Hepatic stellate cell (primary cell): ENCODE measurements at regions not wholly inside any gene's neighbourhood (a gene's known extent, or its start where the extent isn't known, plus 50 kb on each side); places are given as distances from the start of the nearest gene placed in this dataset.
"Not testable (repeated sequence)": the region's sequence is repeated elsewhere in the genome, so short reads cannot be mapped to it uniquely, and the experiment has no call there.

Experiments
- DNase-seq: peaks from one replicate; pipeline ENCODE4 v3.0.0; 2011; ENCODE audit warnings: low spot score

DNA sequence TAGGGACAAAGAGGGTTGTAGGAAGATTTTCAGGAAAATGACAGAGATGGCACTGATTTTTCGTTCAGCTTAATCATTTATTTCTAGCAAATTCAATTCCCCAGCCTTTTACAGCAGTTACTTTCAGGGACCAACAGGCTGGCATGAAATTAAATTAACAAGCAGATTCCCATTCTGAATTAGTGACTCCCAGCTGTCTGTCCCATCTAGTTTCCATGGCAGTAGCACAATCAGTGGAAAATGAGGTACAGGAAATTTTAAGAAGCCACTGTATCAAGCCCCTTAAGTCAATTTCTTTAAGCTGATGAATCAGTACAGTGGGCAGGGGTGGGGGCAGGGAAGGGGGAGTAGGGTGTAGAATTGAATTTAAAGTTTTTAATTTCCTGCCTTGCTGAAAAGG is 121.1 kb upstream of the TEX13C start:
- DNase-seq, result no peak

DNA sequence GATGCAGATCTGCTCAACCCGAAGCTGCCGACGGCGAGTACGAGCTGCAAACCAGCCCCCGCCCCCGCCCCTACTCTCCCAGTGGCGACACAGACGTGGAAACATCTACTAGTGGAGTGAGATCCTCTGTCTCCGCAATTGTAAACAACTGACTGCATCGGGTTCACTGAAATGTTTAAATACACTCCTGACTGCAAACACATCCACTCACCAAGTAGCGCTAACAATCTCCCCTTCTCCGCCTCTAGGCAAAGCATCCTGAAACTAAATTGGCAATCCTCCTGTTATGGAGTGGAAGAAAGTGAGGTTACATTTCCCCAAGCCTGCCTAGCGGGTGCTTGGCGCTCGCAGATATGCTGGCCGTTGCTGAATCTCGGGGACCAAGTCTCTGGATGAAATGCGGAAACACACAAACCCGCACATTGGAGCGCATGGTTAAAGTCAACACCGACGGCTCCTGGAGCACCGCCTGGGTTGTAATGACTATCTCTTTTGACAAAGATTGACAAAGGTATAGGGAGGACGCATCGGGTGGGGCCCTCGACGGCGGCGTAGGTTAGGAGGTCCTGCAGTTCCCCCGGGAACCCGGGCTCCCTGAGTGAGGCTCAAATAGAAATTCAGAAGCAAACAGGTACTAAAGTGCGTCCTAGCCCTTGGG is 117.0 kb upstream of the TEX13C start:
- DNase-seq, result no peak

DNA sequence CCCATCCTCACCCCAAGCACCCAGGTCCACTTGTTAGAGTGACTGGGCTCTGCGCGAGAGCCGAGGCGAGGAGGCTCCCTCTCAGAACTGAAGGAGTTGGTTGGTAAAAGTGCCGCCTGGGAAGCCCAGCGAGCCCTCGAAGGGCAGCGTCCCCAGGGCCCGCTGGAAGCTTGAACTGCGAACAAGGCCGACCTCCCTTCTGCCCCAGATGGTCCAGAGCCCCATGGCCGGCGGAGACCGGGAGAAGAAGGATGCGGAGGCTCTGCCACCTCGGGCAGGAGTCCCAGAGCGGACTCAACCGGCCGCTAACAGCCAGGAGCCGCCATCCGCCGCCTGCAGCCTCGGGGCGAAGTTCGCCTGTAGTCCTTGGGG is 116.3 kb upstream of the TEX13C start:
- DNase-seq, result no peak

DNA sequence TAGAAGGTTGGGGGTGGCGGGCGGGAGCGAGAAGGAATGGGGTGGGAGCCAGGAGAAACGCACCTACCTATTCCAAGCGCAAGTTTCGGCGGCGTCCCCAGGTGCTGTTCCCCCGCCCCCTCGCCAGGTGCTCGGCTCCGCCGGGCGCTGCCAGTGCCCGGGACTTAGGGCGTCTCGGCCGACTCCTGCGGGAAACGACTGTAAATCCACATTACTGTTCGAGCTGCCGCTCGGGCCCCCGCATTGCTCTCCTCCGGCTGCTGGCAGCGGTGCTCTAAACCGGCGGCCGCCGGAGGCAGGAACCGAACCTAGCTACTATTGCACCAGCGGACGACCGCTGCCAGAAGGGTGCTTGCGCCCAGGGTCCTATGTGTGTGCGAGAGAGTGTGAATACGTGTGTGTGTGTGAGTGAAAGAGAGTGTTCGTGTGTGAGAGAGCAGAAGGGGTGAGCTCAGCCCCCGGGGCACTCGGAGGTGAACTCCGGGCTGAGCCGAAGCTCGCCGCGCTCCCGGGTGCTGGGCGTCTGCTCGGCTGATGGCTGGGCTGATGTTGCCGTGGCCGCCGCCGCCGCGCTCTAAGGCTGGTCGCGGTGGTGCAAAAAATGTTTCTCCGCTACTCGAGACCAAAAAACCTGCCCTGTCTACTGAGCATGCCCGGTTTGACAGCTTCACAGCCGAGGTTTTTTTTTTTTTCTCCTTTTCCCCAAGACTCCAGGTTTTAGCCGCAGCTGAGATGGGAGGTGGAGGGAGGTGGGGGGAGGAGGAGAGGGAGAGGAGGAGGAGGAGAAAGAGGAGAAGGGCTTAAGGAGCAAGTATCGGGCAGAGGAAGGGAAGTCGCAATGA is 115.7 kb upstream of the TEX13C start:
- DNase-seq, result no peak

DNA sequence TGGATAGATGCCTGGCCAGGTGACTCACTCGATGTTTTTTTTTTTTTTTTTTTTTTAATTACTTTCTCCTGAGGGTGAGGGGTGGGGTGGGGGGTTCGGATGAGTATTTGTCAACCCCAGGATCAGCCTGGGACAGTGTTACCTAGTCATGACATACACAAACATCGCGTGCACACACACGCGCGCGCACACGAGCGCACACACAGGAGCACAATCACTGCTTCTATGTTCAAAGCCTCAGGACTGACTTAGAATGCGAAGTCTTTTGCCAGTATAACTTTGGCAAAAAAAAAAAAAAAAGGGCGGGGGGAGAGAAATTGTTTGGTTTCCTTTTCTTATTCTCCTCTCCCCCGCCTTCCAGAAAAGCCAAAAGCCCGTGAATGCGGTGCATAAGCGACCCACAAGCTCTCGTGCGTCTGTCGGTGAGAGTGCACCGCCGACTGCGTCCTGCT is 115.0 kb upstream of the TEX13C start:
- DNase-seq, result no peak

DNA sequence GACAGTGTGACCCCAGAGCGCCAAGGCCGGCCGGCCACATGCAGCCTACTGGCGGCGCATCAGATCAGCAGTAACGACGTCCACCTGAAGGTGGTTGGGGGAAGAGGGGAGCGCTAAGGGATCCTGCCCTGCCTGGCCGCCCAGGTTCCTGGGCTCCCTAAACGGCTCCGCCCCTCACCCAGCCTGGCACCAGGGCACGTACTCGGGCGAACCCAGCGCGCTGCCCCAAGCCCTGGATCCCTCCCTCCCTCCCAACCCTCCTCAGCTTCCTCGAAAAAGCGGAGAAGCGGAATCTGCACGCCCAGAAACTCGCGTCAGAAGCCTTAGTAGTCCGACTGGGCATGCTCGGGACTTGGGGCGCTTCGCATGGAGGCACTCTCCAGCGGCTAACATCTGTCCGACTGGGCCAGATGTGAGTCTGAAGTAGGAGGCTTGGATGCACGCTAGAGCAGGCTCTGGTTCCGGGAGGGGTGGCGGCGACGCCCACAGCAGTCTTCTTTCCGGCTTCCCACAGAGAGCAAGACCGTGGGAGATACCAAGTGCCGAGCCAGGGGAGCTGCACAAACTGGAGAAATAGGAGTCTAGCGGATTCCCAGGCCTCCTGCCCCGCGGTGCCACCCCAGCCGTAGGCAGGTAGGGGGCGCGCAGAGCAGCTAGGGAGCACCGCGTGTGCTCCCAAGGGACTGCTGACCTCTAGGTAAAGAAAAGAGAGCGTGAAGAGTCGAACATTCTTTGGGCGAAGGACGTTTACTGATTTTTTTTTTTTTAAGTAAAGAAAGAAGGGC is 114.3 kb upstream of the TEX13C start:
- no peak for DNase-seq

DNA sequence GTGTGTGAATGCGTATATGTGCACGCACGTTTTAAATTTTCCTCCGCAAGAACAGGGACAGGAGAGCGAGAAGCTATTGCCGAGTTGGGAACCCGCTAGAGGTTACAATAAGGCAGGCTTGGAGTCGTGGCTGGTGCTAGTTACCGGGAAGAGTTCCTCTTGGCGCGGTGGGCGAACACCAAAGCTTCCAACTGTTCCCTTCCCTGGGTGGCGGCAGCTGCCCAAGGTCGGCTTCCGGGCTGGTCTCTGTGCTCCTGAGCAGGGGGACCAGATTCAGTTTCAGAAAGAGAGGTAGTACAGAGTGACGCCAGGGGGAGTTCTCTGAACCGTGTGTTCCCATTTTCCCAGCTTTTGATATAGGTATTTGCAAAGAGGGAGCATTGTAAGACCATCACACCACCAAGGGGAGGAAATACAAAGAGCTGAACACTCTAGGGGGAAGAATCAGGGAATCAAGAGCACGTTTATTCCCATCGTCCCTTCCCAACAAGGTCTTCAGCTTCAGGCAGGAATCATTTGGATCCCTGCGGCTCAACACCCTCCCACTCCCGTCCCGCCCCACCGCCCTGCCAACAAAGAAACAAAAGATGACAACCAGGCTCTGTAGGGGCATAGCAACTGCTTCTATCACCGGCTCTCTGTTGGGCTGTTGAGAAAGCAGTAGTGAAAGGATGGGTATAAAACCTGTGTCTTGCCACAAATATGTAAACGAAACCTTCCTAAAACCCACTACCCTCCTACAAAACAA is 113.6 kb upstream of the TEX13C start:
- no peak for DNase-seq

DNA sequence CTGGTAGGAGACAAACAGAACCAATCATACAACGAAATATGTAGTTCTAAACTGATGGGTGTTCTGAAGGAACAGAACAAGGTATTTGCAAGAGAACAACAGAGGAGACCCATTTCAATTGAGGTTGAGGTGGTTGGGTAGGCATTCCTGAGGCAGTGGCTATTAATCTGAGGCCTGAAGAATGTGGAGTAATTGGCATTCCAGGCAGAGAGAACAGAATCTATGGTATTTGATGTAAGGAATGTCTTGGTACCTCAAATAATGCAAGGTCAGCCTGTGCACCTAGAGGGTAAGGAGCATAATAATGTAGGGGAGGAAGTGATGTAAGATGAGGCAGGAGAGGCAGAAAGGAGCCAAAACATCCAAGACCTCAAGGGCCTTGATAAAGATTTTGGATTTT is 109.5 kb upstream of the TEX13C start:
- DNase-seq, result no peak

DNA sequence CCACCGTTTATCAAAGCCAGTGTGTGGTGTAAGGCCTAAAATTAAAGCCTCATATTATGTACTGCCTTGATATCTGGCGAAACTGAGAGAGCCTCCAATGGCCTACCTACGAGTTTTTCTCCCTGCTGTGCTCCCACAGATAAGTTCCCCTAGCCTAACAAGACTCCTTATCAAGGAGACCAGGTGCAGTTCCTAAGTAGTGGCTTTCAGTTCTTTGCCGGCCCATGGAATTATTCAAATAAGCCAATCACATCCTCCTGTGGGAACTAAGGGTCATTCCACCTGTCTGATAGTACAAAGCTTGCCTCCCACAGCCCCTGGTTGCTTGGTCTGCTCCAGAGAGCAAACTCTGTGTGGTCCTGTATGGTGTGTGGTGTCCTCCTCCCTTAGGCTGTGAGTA is 99.8 kb upstream of the TEX13C start:
- DNase-seq, result no peak

DNA sequence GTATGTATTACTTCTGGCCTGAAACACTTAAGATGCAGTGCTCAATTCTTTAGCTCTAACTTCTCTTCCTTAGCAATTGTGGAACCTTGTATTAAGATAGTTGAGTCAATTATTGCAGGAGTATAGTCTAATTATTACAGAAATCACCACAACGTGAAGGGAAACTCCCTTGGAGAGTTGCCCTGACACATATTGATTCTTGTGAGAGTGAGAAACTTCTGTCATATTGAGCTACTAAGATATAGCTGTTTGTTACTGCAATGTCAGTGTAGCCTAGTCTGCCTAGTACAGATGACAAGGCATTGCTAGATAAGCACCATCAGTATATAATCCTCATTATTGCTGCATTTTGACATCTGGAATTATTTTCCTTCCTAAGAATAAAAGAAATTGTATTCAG is 82.7 kb upstream of the TEX13C start:
- no peak for DNase-seq

DNA sequence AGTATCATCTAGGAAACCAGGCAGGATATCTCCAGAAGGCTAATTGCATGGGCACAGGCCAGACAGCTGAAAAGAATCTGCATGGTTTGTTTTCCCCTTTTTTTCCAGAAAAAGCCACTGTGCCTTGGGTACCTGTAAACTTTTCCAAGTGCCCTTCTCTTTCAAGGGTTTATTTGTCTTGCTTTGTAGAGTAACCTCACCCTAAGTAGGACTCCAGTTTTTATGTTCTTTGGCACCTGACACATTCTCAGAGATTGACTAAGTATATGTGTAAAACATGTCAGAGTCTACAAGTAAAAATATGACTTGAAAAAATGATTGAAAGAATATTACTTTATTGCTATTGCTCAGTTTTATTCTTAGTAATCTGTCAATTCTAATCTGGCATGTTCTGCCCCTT is 70.7 kb upstream of the TEX13C start:
- no peak for DNase-seq

DNA sequence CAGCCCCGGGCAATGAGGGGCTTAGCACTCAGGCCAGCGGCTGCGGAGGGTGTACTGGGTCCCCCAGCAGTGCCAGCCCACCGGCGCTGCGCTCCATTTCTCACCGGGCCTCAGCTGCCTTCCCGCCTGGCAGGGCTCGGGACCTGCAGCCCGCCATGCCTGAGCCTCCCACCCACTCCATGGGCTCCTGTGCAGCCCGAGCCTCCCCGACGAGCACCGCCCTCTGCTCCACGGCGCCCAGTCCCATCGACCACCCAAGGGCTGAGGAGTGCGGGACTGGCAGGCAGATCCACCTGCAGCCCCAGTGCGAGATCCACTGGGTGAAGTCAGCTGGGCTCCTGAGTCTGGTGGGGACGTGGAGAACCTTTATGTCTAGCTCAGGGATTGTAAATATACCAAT is 63.9 kb upstream of the TEX13C start:
- DNase-seq, result not testable (repeated sequence)

DNA sequence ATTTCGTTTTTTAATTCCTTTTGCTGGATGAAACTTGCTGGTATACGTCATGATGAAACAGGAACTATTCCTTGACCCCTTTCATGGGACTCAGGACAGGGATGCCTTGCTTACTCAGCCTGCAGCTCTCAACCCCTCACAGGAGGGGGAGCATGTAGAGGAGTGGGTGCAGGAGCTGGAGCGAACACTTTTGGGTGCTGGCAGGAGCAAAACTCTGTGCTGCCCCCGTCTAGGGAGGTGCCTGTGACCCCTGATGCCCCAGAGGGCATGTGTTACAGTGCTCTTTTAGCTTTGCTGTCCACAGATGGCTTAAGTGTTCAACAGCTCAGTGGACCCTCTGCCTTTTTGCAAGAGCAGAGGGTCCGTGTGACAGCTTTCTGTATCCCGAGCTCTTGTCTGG is 56.8 kb upstream of the TEX13C start:
- no peak for DNase-seq

DNA sequence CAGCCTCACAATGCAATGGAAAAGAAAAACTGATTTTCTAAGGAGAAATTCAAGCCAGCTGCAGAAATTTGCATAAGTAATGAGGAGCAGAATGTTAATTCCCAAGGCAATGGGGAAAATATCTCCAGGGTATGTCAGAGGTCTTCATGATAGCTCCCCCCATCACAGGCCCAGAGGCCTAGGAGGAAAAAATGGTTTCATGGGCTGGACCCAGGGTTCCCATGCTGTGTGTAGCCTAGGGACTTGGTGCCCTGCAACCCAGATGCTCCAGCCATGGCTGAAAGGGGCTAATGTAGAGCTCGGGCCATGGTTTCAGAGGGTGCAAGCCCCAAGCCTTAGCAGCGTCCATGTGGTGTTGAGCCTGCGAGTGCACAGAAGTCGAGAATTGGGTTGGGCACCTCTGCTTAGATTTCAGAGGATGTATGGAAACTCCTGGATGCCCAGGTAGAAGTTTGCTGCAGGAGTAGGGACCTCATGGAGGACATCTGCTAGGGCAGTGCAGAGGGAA is 53.5 kb upstream of the TEX13C start:
- no peak for DNase-seq
